HG03097 (cell line): ENCODE measurements at regions not wholly inside any gene's neighbourhood (a gene's known extent, or its start where the extent isn't known, plus 50 kb on each side); places are given as distances from the start of the nearest gene placed in this dataset.
"Not testable (repeated sequence)": the region's sequence is repeated elsewhere in the genome, so short reads cannot be mapped to it uniquely, and the experiment has no call there.

Source experiments
- ATAC-seq: cut with Tn5 transposase; IDR thresholded peaks from one replicate; pipeline ENCODE4 v1.9.1; 2021; ENCODE audit not compliant: unreplicated experiment, low FRiP score

GRCh38 chr2:36235882-36236281 lies 119.7 kb upstream of the CRIM1 start:
- ATAC-seq: no peak

GRCh38 chr2:36235426-36235825 lies 120.2 kb upstream of the CRIM1 start:
- ATAC-seq: no peak

GRCh38 chr2:36223259-36223658 lies 132.3 kb upstream of the CRIM1 start:
- no peak for ATAC-seq

DNA sequence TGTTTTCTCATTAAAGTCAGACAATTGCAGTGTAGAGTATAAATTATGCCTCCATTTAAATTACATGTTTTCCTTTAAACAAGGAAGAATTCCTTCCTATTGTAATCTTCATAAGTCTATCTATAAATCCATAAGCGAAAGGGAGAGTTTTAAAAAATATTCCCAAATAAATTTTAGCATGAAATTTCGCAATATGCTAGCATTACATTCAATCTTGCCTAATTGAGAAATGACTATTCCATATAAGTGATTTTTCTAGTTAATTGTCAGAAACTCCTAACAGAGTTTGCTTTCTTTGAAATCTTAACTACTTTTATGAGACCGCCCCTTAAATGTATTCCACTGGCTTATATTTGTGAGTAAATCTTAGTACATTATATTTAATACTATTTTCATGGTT lies 133.1 kb upstream of the CRIM1 start:
- ATAC-seq: no peak

DNA sequence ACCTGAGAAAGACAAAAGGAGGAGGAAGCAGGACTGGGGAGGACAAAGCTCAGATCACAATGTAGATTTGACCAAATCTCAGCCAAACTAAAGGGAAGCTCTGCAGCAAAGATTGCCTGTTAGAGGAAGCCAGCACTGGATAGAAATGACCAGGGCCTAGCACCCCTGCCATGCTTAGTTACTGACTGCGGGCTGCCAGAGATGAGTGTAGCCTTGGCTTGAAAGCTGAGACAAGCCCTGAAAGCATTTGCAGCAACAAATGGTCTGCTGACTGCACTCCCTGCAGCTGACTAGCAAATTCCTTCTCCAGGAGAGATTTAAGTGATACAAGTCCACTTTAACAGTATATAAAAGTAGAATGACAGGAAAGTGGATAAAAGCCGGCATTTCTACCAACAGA lies 140.9 kb upstream of the CRIM1 start:
- ATAC-seq: no peak

DNA sequence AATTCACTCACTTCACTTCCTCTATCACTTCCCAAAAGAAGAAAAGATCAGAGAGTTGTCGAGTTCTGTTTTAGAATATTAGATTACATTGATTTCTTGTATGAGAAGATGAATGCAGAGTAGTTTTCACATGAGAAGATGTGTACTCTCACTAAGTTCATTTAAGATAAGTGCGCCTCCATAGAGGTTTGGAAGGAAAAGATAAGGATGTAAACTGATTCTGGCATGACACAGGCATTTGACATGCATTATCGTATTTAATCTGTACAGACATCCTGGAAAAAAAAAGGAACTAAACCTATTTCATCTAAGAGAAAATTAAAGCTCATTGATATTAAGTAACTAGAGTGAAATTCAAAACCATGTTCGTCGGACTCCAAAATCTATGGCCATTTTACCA lies 152.2 kb upstream of the CRIM1 start:
- no peak for ATAC-seq

DNA sequence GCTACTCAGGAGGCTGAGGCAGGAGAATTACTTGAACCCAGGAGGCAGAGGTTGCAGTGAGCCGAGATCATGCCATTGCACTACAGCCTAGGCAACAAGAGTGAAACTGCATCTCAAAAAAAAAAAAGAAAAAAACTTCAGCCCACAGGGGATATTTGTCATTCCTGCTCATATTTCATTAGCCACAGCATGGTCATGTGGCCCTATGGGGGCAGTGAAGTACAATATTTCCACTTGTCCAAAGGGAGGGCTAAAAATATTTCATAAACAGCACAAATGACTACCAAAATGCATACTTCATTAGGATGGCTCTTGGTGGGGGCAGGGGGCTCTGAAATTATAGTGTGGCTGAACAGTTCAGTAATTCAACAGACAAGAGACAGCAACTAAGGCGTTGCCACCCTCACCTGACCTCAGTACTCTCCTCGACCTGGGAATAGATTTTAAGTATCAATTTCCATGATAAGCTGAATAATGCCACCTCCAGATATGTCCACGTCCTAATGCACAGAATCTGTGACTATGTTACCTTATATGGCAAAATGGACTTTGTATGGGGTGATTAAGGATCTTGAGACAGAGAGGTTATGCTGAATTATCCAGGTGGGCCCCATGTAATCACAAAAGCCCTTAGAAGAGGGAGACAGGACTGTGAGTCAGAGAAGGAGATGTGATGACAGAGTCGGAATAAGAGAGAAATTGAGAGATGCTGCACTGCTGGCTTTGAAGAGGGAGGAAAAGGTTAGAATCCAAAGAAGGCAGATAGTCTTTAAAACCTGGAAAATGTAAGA lies 158.2 kb upstream of the CRIM1 start:
- no peak for ATAC-seq

DNA sequence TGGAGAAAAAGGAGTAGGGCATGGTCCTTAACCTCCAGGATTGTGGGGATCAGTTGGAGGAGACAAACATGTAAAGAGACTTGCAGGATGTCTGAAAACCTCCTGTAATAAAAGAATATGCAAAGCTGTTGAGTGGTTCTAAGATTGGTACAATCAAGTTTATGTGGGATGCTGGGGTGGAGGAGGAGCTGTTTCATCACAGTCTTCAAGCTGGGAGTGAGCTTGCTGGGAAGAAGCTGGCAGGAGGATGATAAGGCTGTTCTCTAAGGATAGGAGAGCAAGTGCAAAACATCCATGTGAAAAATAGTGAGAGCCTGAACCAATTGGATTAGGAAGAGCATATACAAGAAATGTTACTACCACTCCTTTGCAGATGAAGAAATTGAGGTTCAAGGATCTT lies 161.9 kb upstream of the CRIM1 start:
- ATAC-seq: no peak

DNA sequence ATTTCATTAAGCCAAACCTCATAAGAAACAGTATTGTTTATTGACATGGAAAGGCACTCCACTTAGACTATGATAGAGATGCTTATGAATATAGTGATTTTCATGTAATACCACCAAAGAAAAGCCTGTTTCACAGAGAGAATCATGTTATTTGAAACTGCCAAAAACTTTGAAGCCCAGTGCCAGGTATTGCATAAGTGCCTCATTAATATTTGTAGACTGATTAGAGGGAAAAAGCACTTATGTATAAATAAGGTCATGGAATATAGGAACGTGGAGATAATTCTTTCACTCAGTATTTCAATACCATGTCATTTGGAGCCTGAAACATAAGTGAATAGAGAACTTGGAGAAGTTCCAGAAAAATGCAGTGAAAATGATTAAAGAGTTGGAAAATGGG lies 162.6 kb upstream of the CRIM1 start:
- no peak for ATAC-seq

DNA sequence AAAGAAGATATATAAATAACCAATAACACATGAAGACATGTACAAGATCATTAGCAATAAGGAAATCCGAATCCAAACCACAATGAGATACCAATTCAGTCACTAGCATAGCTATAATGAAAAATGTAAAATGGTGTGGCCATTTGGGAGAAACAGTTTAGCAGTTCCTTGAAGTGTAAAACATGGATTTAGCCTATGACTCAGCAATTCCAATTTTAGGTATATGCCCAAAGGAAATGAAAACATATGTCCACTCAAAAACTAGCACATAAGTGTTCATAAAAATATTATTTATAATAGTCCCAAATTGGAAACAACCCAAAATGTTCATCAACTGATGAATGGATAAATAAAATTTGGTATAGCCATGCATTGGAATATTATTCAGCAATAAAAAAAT lies 165.5 kb upstream of the CRIM1 start:
- no peak for ATAC-seq

DNA sequence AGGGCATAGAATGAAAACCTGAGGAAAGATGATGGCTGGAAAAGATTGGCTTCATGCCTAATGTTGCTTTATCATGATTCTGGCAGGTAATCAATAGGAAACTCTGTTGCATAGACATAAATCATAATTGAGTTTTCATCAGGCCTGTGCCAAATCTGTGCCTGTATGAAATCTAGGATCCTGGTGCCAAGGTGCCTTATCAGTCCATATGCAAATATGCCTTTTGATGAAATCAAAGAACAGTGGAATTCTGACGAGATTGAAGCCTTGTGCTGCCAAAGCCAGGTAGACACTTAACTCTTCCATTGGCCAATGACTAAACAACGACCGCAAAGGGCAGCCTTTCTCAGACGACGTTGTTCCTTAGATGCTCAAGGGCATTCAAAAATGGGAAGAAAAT lies 170.0 kb upstream of the CRIM1 start:
- ATAC-seq: no peak

GRCh38 chr2:36184848-36185247 lies 170.7 kb upstream of the CRIM1 start:
- ATAC-seq: no peak

DNA sequence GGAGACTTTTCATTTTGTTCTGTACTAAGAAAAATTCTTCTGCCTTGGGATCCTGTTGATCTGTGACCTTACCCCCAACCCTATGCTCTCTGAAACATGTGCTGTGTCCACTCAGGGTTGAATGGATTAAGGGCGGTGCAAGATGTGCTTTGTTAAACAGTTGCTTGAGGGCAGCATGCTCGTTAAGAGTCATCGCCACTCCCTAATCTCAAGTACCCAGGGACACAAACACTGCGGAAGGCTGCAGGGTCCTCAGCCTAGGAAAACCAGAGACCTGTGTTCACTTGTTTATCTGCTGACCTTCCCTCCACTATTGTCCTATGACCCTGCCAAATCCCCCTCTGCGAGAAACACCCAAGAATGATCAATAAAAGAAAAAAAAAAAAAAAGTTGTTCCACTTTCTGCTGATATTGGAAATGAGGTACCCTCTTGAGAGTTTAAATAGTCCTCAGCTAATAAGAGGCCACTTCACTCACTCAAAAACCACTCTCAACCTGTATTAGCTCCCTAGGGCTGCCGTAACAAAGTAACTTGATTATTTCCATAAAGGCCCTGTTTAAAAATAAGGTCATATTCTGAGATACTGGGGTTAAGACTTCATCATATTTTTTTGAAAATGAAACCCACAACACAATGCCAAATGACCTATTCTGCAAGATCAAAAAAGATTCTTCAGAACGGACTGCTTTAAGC lies 174.6 kb upstream of the CRIM1 start:
- ATAC-seq: not testable (repeated sequence)

DNA sequence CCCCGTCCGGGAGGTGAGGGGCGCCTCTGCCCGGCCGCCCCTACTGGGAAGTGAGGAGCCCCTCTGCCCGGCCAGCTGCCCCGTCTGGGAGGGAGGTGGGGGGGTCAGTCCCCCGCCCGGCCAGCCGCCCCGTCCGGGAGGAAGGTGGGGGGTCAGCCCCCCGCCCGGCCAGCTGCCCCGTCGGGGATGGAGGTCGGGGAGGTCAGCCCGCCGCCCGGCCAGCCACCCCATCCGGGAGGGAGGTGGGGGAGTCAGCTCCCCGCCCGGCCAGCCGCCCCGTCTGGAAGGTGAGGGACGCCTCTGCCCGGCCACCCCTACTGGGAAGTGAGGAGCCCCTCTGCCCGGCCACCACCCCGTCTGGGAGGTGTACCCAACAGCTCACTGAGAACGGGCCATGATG lies 175.3 kb upstream of the CRIM1 start:
- not testable (repeated sequence) for ATAC-seq

DNA sequence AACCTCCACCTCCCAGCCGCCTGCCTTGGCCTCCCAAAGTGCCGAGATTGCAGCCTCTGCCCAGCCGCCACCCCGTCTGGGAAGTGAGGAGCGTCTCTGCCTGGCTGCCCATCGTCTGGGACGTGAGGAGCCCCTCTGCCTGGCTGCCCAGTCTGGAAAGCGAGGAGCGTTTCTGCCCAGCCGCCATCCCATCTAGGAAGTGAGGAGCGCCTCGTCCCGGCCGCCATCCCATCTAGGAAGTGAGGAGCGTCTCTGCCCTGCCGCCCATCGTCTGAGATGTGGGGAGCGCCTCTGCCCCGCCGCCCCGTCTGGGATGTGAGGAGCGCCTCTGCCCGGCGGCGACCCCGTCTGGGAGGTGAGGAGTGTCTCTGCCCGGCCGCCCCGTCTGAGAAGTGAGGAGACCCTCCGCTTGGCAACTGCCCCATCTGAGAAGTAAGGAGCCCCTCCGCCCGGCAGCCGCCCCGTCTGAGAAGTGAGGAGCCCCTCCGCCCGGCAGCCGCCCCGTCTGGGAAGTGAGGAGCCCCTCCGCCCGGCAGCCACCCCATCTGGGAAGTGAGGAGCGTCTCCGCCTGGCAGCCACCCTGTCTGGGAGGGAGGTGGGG lies 175.8 kb upstream of the CRIM1 start:
- ATAC-seq: not testable (repeated sequence)

GRCh38 chr2:36178384-36178783 lies 177.2 kb upstream of the CRIM1 start:
- ATAC-seq: no peak

GRCh38 chr2:36177282-36177681 lies 178.3 kb upstream of the CRIM1 start:
- ATAC-seq: no peak

GRCh38 chr2:36174920-36175319 lies 180.7 kb upstream of the CRIM1 start:
- no peak for ATAC-seq

DNA sequence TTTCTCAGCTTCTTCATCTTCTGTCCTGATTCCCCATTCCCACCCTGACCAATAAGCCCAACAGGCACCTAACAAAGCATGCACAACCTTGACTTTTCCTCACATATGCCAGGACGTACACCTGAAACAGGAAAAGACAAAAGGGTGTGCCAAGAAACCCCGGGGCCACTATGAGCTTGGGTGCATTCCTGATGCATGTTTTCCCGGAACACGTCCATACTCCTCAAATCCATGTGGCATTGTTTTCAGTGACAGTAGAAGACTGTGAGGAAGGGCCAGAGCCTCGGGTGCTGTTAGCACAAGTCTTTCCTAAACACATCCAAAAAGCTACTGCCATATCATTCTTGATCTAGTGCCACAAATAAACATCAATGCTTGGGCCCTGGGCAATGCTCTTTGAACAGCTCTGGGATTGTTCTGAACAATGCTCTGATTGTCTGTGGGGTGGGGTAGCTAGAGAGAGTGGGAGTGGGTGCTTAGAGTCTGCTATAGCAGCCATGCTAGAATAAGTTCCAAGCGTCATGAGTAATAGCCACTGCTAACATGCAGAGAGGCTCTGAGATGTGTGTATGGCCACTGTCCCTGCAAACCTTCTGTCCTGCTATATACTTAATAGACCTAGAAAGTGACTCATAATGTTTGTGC lies 181.7 kb upstream of the CRIM1 start:
- no peak for ATAC-seq

DNA sequence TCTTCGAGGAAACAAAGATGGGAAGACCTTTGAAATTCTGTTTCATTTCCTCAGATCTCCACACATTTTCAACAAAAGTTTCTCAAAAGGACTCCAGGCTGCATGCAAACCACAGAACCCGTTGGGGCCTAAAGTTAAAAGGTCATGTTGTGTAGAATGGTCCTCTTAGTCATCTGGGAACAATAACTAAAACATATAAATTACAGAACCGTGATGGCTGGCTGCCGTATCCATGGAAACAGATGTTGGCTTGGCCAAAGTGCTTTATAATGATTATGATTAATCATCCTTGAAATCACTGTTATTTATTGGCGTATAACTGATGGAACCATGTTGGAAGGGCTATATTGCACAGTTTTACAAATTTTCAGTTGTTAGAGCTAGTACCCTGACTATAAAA lies 182.8 kb upstream of the CRIM1 start:
- no peak for ATAC-seq

DNA sequence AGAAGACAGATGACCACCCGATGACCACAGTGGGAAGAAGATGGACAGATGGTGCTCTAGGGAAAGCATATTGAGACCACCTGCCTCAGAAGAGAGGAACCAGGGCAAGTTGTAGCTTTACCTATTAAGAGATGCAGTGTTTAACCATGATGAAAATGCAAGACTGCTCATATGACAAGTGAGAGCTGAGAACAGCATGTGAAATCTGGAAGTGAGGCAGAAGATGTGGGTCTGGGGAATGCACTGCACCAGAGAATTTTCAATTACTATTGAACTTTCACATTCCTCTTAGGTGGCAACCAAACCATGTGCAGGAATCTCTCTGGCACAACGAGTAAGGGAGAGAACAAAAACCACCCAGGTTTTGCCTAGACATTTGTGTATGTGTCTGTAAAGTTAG lies 184.8 kb upstream of the CRIM1 start:
- ATAC-seq: no peak
